ENCODE measurements at regions not wholly inside any gene's neighbourhood (a gene's known extent, or its start where the extent isn't known, plus 50 kb on each side); places are given as distances from the start of the nearest gene placed in this dataset.

- Mint-ChIP-seq H3K9me3 (ENCODE audit: insufficient read depth) (no peaks in the 10 kb centered on the region), H3K27ac (no peak overlapping the region), H3K36me3 (ENCODE audit: low read depth) (no peaks in the 10 kb centered on the region), H3K4me3 (no peak overlapping the region), H3K4me1 (ENCODE audit: low read depth) (no peaks in the 10 kb centered on the region), H3K27me3 (ENCODE audit: low read depth) (no peaks in the 10 kb centered on the region)
- ChIA-PET CTCF (interaction anchor here (0.6 kb wide), 1 partner anchor 23 kb away, joined by 3 read pairs; no protein-coding TSS in a partner anchor), POLR2A (no interaction called here)
- ATAC-seq (no peak), DNase-seq (no peak)
Observed at GRCh38 chr10:28160866-28161405, 141.9 kb downstream of the MPP7 start.

- H3K4me3 Mint-ChIP-seq, result no peak overlapping the region
- no peak for ATAC-seq
- DNase-seq, result no peak
- no peak overlapping the region for H3K27ac Mint-ChIP-seq
- H3K27me3 Mint-ChIP-seq (ENCODE audit: low read depth), result no peaks in the 10 kb centered on the region
- no peaks in the 10 kb centered on the region for H3K9me3 Mint-ChIP-seq (ENCODE audit: insufficient read depth)
- H3K36me3 Mint-ChIP-seq (ENCODE audit: low read depth), result no peaks in the 10 kb centered on the region
- ChIA-PET CTCF (no interaction called here), POLR2A (no interaction called here)
- H3K4me1 Mint-ChIP-seq (ENCODE audit: low read depth), result no peaks in the 10 kb centered on the region
Observed at GRCh38 chr10:28157379-28157778, 145.5 kb downstream of the MPP7 start.

GRCh38 chr10:28155726-28156125 is 147.1 kb downstream of the MPP7 start:
- no peaks in the 10 kb centered on the region for H3K4me1 Mint-ChIP-seq (ENCODE audit: low read depth)
- H3K36me3 Mint-ChIP-seq (ENCODE audit: low read depth), result no peaks in the 10 kb centered on the region
- POLR2A ChIA-PET, result no interaction called here
- CTCF ChIA-PET, result no interaction called here
- no peak for DNase-seq
- H3K9me3 Mint-ChIP-seq (ENCODE audit: insufficient read depth), result no peaks in the 10 kb centered on the region
- no peak overlapping the region for H3K27ac Mint-ChIP-seq
- ATAC-seq, result no peak
- H3K4me3 Mint-ChIP-seq, result no peak overlapping the region
- no peaks in the 10 kb centered on the region for H3K27me3 Mint-ChIP-seq (ENCODE audit: low read depth)

- DNase-seq (no peak), ATAC-seq (no peak)
- CTCF ChIA-PET, result no interaction called here
- Mint-ChIP-seq H3K9me3 (ENCODE audit: insufficient read depth) (no peaks in the 10 kb centered on the region), H3K27me3 (ENCODE audit: low read depth) (no peaks in the 10 kb centered on the region), H3K36me3 (ENCODE audit: low read depth) (peaks cover 2% of the 10 kb centered on the region), H3K4me3 (no peak overlapping the region), H3K27ac (no peak overlapping the region), H3K4me1 (ENCODE audit: low read depth) (no peaks in the 10 kb centered on the region)
- POLR2A ChIA-PET, result no interaction called here
Observed at GRCh38 chr10:28151636-28152035, 151.2 kb downstream of the MPP7 start.

- ChIA-PET POLR2A (no interaction called here), CTCF (interaction anchor here (1.6 to 1.7 kb wide), 2 partner anchors 10 to 92 kb away, joined by 5 to 7 read pairs; no protein-coding TSS in a partner anchor)
- Mint-ChIP-seq H3K36me3 (ENCODE audit: low read depth) (peaks cover 2% of the 10 kb centered on the region), H3K27ac (no peak overlapping the region), H3K4me3 (no peak overlapping the region), H3K9me3 (ENCODE audit: insufficient read depth) (no peaks in the 10 kb centered on the region), H3K27me3 (ENCODE audit: low read depth) (no peaks in the 10 kb centered on the region), H3K4me1 (ENCODE audit: low read depth) (no peaks in the 10 kb centered on the region)
- DNase-seq (no peak), ATAC-seq (no peak)
Observed at GRCh38 chr10:28149746-28150145, 150.9 kb upstream of the ODAD2 start.

- no peaks in the 10 kb centered on the region for H3K27me3 Mint-ChIP-seq (ENCODE audit: low read depth)
- H3K36me3 Mint-ChIP-seq (ENCODE audit: low read depth), result peaks cover 2% of the 10 kb centered on the region
- CTCF ChIA-PET, result interaction anchor here (1.6 kb wide), 1 partner anchor 32 kb away, joined by 4 read pairs; no protein-coding TSS in a partner anchor
- DNase-seq (no peak), ATAC-seq (no peak)
- H3K9me3 Mint-ChIP-seq (ENCODE audit: insufficient read depth), result no peaks in the 10 kb centered on the region
- H3K4me1 Mint-ChIP-seq (ENCODE audit: low read depth), result no peaks in the 10 kb centered on the region
- H3K4me3 Mint-ChIP-seq, result no peak overlapping the region
- no peak overlapping the region for H3K27ac Mint-ChIP-seq
- POLR2A ChIA-PET, result interaction anchor here (0.6 kb wide), 1 partner anchor 389 kb away, joined by 3 read pairs; no protein-coding TSS in a partner anchor
Observed at GRCh38 chr10:28147706-28148105, 148.8 kb upstream of the ODAD2 start.

GRCh38 chr10:28139138-28139537 is 140.3 kb upstream of the ODAD2 start:
- no peak for ATAC-seq
- Mint-ChIP-seq H3K9me3 (ENCODE audit: insufficient read depth) (peaks cover 26% of the 10 kb centered on the region), H3K36me3 (ENCODE audit: low read depth) (peaks cover 14% of the 10 kb centered on the region), H3K27ac (no peak overlapping the region), H3K4me3 (no peak overlapping the region), H3K27me3 (ENCODE audit: low read depth) (no peaks in the 10 kb centered on the region), H3K4me1 (ENCODE audit: low read depth) (no peaks in the 10 kb centered on the region)
- CTCF ChIA-PET, result interaction anchor here (1.0 kb wide), 1 partner anchor 10 kb away, joined by 5 read pairs; no protein-coding TSS in a partner anchor
- POLR2A ChIA-PET, result no interaction called here
- no peak for DNase-seq

- POLR2A ChIA-PET, result interaction anchor here (0.6 kb wide), 1 partner anchor 27 kb away, joined by 3 read pairs; no protein-coding TSS in a partner anchor
- no peaks in the 10 kb centered on the region for H3K4me1 Mint-ChIP-seq (ENCODE audit: low read depth)
- ATAC-seq (no peak), DNase-seq (no peak)
- H3K4me3 Mint-ChIP-seq, result no peak overlapping the region
- peaks cover 16% of the 10 kb centered on the region for H3K36me3 Mint-ChIP-seq (ENCODE audit: low read depth)
- CTCF ChIA-PET, result no interaction called here
- H3K9me3 Mint-ChIP-seq (ENCODE audit: insufficient read depth), result peaks cover 29% of the 10 kb centered on the region
- H3K27ac Mint-ChIP-seq, result no peak overlapping the region
- H3K27me3 Mint-ChIP-seq (ENCODE audit: low read depth), result no peaks in the 10 kb centered on the region
Observed at GRCh38 chr10:28137907-28138880, 139.3 kb upstream of the ODAD2 start.

GRCh38 chr10:28135258-28135657 is 136.4 kb upstream of the ODAD2 start:
- no peaks in the 10 kb centered on the region for H3K27me3 Mint-ChIP-seq (ENCODE audit: low read depth)
- H3K9me3 Mint-ChIP-seq (ENCODE audit: insufficient read depth), result peaks cover 29% of the 10 kb centered on the region
- no peak for DNase-seq
- H3K4me1 Mint-ChIP-seq (ENCODE audit: low read depth), result no peaks in the 10 kb centered on the region
- no peak overlapping the region for H3K4me3 Mint-ChIP-seq
- no peak for ATAC-seq
- no peak overlapping the region for H3K27ac Mint-ChIP-seq
- CTCF ChIA-PET, result no interaction called here
- H3K36me3 Mint-ChIP-seq (ENCODE audit: low read depth), result peaks cover 17% of the 10 kb centered on the region
- POLR2A ChIA-PET, result no interaction called here

GRCh38 chr10:28130267-28130666 is 131.4 kb upstream of the ODAD2 start:
- H3K4me1 Mint-ChIP-seq (ENCODE audit: low read depth), result no peaks in the 10 kb centered on the region
- H3K9me3 Mint-ChIP-seq (ENCODE audit: insufficient read depth), result peaks cover 6% of the 10 kb centered on the region
- ATAC-seq (no peak), DNase-seq (no peak)
- CTCF ChIA-PET, result no interaction called here
- POLR2A ChIA-PET, result no interaction called here
- H3K4me3 Mint-ChIP-seq, result no peak overlapping the region
- H3K36me3 Mint-ChIP-seq (ENCODE audit: low read depth), result peaks cover 8% of the 10 kb centered on the region
- no peak overlapping the region for H3K27ac Mint-ChIP-seq
- H3K27me3 Mint-ChIP-seq (ENCODE audit: low read depth), result no peaks in the 10 kb centered on the region

- Mint-ChIP-seq H3K4me3 (no peak overlapping the region), H3K9me3 (ENCODE audit: insufficient read depth) (no peaks in the 10 kb centered on the region), H3K36me3 (ENCODE audit: low read depth) (peaks cover 14% of the 10 kb centered on the region), H3K27ac (no peak overlapping the region), H3K27me3 (ENCODE audit: low read depth) (no peaks in the 10 kb centered on the region), H3K4me1 (ENCODE audit: low read depth) (no peaks in the 10 kb centered on the region)
- DNase-seq (no peak), ATAC-seq (no peak)
- ChIA-PET POLR2A (no interaction called here), CTCF (no interaction called here)
Observed at GRCh38 chr10:28127881-28128280, 129.0 kb upstream of the ODAD2 start.

GRCh38 chr10:28125701-28126100 is 126.8 kb upstream of the ODAD2 start:
- ChIA-PET CTCF (no interaction called here), POLR2A (no interaction called here)
- Mint-ChIP-seq H3K4me3 (no peak overlapping the region), H3K27me3 (ENCODE audit: low read depth) (no peaks in the 10 kb centered on the region), H3K27ac (no peak overlapping the region), H3K4me1 (ENCODE audit: low read depth) (no peaks in the 10 kb centered on the region), H3K36me3 (ENCODE audit: low read depth) (peaks cover 17% of the 10 kb centered on the region), H3K9me3 (ENCODE audit: insufficient read depth) (no peaks in the 10 kb centered on the region)
- ATAC-seq (no peak), DNase-seq (no peak)

Data from activated CD8-positive, alpha-beta T cell treated with anti-CD3 and anti-CD28 coated beads, Interleukin-2, amount 10 ng/mL, durations not matched to agents 7 days and 5 days (primary cell).